ENCODE measurements at regions not wholly inside any gene's neighbourhood (a gene's known extent, or its start where the extent isn't known, plus 50 kb on each side); places are given as distances from the start of the nearest gene placed in this dataset.

GRCh38 chr5:74143721-74144330 is 496.7 kb downstream of the ENC1 start:
- no peak for FAIRE-seq
- ChIA-PET SMC1A (ENCODE audit: uncharacterized antibody, unreplicated experiment) (no interaction called here), POLR2A (interaction anchor here (0.6 kb wide), 1 partner anchor 490 kb away, joined by 3 read pairs; no protein-coding TSS in a partner anchor), RAD21 (ENCODE audit: unreplicated experiment) (interaction anchor here (0.7 kb wide), 1 partner anchor 670 kb away, joined by 3 read pairs; no protein-coding TSS in a partner anchor), CTCF (no interaction called here)
- Histone ChIP-seq H2AFZ (ENCODE audit: control insufficient read depth, low read depth, low read length) (no peak overlapping the region), H3K79me2 (ENCODE audit: control insufficient read depth, insufficient read depth, low read length) (no peaks in the 10 kb centered on the region), H4K20me1 (ENCODE audit: control insufficient read depth, insufficient read depth) (no peaks in the 10 kb centered on the region), H3K9me3 (replicated peaks; ENCODE audit: control insufficient read depth, insufficient read depth, low read length) (no peaks in the 10 kb centered on the region), H3K27ac (ENCODE audit: control insufficient read depth, insufficient read depth) (no peak overlapping the region), H3K4me3 (no peak overlapping the region), H3K4me1 (ENCODE audit: control insufficient read depth, insufficient read depth, low read length) (no peaks in the 10 kb centered on the region), H3K4me2 (ENCODE audit: control insufficient read depth, insufficient read depth) (no peak overlapping the region), H3K27me3 (replicated peaks in 1 of 2; ENCODE audit: control insufficient read depth in 2 of 2, insufficient read depth in 2 of 2, low read length in 1 of 2) (no peaks in the 10 kb centered on the region; a peak in 2 of 4 replicates), H3K36me3 (ENCODE audit: control insufficient read depth in 2 of 2, insufficient read depth in 2 of 2, low read length in 1 of 2) (no peaks in the 10 kb centered on the region), H3K9ac (ENCODE audit: control insufficient read depth, insufficient read depth, low read length) (no peak overlapping the region)
- ATAC-seq = no peak
- DNase-seq (ENCODE audit: low read depth, low spot score) = no peak
- intact Hi-C loops (cut with micrococcal nuclease; ENCODE audit: unreplicated experiment) = no loop called here
- in situ Hi-C loops (cut with MboI) = no loop called here
- no TSS peak for BruUV-seq (replicated peaks)
- WGBS (ENCODE audit: insufficient coverage, insufficient replicate concordance, low lambda C conversion rate, missing lambda C conversion rate) = 47% methylated on average over 15 of the region's 16 CpGs
- TF ChIP-seq CEBPZ (IDR thresholded peaks at IDR 0.05; ENCODE audit: low read depth, low read length) (no peak), CBFB (IDR thresholded peaks at IDR 0.05; ENCODE audit: low read depth) (no peak), ESRRA (IDR thresholded peaks at IDR 0.05; ENCODE audit: low read length) (no peak), RCOR1 (conservative IDR thresholded peaks at IDR 0.05; ENCODE audit: low read depth, low read length) (no peak), MTA3 (IDR thresholded peaks at IDR 0.05; ENCODE audit: borderline replicate concordance, low read length) (no peak), JUND (IDR thresholded peaks at IDR 0.05; ENCODE audit: low read depth, low read length) (no peak), SPI1 (IDR thresholded peaks at IDR 0.05; ENCODE audit: borderline replicate concordance, insufficient read depth, low read depth, low read length) (no peak), EP300 (IDR thresholded peaks at IDR 0.05; ENCODE audit: borderline replicate concordance in 1 of 2, control insufficient read depth in 1 of 2, low read depth in 2 of 2, low read length in 2 of 2) (no peak), CREM (IDR thresholded peaks at IDR 0.05; ENCODE audit: low read depth) (no peak), RFX5 (IDR thresholded peaks at IDR 0.05; ENCODE audit: low read depth, low read length) (no peak), KAT2A (conservative IDR thresholded peaks at IDR 0.05; ENCODE audit: control insufficient read depth, low read depth, low read length) (no peak)
